HG03432 (cell line): ENCODE measurements at regions not wholly inside any gene's neighbourhood (a gene's known extent, or its start where the extent isn't known, plus 50 kb on each side); places are given as distances from the start of the nearest gene placed in this dataset.

Source experiments
- ATAC-seq: cut with Tn5 transposase; IDR thresholded peaks from one replicate; pipeline ENCODE4 v1.9.1; 2021; ENCODE audit warnings: mild to moderate bottlenecking, moderate library complexity; ENCODE audit not compliant: unreplicated experiment

- ATAC-seq = no peak
Observed at GRCh38 chr5:173762930-173763329, 125.2 kb upstream of the CPEB4 start.

- no peak for ATAC-seq
Observed at GRCh38 chr5:173763410-173763809, 124.7 kb upstream of the CPEB4 start.

- no peak for ATAC-seq
Observed at GRCh38 chr5:173764332-173765028, 123.7 kb upstream of the CPEB4 start.

GRCh38 chr5:173765029-173765644, 123.0 kb upstream of the CPEB4 start:
- ATAC-seq = no peak

GRCh38 chr5:173765661-173766060, 122.5 kb upstream of the CPEB4 start:
- no peak for ATAC-seq

- no peak for ATAC-seq
Observed at GRCh38 chr5:173767574-173768266, 120.4 kb upstream of the CPEB4 start.

GRCh38 chr5:173768267-173768806, 119.8 kb upstream of the CPEB4 start:
- ATAC-seq = no peak

GRCh38 chr5:173768891-173769290, 119.3 kb upstream of the CPEB4 start:
- ATAC-seq = no peak

GRCh38 chr5:173770637-173771036, 117.5 kb upstream of the CPEB4 start:
- ATAC-seq = no peak

- ATAC-seq = no peak
Observed at GRCh38 chr5:173771121-173771724, 116.9 kb upstream of the CPEB4 start.

- no peak for ATAC-seq
Observed at GRCh38 chr5:173771725-173772383, 116.3 kb upstream of the CPEB4 start.

GRCh38 chr5:173772384-173773059, 115.6 kb upstream of the CPEB4 start:
- ATAC-seq = no peak

GRCh38 chr5:173774271-173774761, 113.8 kb upstream of the CPEB4 start:
- no peak for ATAC-seq

- no peak for ATAC-seq
Observed at GRCh38 chr5:173775261-173776197, 112.6 kb upstream of the CPEB4 start.

GRCh38 chr5:173777149-173777548, 111.0 kb upstream of the CPEB4 start:
- ATAC-seq = no peak

GRCh38 chr5:173777674-173778073, 110.5 kb upstream of the CPEB4 start:
- ATAC-seq = no peak

GRCh38 chr5:173778152-173778782, 109.9 kb upstream of the CPEB4 start:
- no peak for ATAC-seq

GRCh38 chr5:173778784-173779304, 109.3 kb upstream of the CPEB4 start:
- no peak for ATAC-seq
